ENCODE measurements at regions not wholly inside any gene's neighbourhood (a gene's known extent, or its start where the extent isn't known, plus 50 kb on each side); places are given as distances from the start of the nearest gene placed in this dataset.

DNA sequence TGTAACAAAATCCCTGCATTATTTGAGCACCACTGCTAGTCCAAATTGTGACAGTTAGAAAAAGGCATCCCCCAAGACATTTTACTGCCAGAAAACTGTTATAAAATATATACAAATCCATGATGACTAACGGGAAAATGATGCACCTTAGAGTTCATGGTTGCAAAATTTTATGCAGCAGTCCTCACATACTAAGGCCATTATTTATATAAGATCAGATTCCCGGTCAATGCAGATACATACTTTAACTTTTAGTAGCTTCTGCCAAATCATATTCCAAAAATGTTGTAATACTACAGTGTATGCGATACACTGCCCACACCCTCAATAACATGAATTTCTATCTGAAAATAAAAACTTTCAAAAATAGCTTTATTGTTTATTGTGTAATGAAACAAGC is 239.9 kb upstream of the ZNF32 start:
- no peak for DNase-seq

DNA sequence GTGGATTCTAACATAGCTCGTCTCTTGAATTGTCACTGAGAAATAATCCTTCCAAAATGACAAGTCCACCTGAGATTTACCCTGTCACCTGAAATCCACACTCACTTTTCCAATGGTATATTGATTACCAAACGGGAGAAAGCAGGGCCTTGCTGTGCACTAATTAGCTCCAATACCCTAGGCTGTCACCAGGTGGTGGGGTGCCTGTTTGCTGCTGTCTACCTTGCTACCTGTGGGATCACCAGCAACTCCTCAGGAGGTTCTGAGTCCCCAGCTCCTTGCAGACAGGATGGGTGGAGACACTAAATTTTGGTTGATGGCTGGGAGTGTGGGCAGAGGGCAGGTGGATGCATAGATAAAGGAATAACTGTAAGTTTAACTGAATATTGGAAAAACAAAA is 237.2 kb upstream of the ZNF32 start:
- DNase-seq = no peak

DNA sequence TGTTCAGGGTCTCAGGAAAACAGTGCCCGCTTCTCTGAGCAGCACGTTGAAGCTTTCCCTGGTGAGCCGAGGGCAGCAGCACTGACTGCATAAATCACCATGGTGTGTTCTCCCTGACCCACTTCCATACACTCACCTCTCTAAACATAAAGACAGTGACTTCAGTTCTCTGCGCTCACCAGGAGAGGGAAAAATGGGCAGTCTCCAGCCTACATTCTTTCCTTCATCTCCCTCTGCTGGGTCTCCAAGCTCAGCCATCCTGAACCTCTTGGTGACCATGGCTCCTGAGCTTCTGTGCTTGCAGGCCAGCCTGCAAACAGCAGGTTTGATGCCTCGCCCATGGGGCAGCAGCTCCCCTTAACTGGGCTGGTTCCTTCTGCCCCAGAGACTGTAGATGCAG is 236.6 kb upstream of the ZNF32 start:
- no peak for DNase-seq

DNA sequence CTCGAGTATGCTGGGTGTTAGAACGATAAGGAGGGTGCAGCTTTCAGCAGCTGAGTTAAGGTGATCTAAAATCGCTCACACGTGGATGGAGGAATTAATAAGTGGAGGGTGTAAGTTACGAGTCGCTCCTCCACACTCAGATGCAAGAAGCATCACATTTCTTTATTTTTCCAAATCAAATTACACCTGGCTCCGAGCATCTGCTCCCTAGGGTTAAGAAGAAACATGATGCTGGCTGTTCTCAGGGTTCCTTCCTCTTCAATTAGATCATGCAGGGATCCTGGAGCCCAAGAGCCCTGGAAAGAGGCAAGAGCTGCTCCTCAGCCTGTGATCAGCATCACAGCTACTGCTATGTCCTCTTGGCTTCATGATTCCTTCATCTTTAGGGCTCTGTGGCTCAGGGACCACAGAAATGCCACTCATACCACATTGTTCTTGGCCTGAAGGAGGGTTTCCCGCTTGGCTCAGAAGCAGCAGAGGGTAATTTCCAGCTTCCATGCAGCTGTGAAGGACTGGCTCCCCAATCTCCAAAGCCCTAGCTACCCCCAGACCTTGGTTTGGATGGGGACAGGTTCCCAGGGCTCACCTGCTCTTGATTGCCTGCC is 235.9 kb upstream of the ZNF32 start:
- no peak for DNase-seq

DNA sequence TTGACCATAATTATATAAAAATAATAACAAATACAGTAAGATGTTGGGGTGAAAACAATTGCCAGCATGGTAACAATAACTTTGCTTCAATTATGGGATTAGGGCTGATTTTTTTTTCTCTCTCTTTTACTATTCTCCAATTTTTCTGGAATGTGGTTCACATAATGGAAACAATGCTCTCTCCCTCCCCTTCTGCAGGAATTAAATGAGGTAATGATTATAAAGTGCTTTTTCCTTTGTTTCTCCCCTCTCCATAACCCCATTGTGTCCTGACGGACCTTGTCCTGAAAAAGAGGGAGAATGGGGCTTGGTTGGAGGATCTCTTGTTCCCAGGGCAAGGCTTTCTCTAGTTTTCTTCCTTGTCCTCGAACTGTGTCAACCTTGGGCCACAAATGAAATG is 234.0 kb upstream of the ZNF32 start:
- DNase-seq = no peak

DNA sequence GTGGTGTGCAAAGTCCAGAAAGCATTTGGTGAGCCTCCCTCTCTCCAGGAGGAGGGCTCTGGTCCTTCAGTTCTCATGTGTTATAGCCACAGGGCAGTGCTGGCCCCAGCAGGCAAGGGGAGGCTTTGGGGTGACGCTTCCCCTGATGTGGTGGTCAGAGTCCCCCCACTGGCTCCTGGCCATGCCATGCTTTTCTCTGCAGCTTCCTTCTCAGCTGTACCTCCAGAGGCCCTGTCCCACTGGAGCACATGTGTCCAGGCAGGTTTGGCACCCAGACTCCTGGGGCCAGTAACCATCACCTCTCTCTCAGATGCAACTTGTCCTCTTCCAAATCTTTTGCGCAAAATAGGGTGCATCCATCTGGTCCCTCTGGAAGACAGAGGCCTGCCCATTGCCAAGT is 233.0 kb upstream of the ZNF32 start:
- no peak for DNase-seq

DNA sequence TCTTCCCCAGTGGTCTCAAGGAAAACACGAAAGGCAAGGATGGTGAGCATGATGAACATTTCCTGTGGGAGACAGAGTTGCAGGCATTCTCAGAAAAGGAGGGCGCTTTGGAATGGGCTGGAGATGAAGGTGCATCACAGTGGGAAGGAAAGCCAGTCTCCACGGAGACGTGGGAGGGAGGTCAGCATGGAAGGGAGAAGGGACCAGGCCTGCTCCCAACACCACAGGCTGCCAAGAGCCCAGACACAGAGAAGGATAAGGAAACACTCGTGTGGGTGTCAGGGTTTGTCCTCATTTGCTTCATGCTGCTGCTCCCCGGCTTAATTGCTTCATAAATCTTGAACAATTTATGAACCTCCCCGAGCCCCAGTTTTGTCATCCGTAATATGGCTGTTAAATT is 231.5 kb upstream of the ZNF32 start:
- no peak for DNase-seq

DNA sequence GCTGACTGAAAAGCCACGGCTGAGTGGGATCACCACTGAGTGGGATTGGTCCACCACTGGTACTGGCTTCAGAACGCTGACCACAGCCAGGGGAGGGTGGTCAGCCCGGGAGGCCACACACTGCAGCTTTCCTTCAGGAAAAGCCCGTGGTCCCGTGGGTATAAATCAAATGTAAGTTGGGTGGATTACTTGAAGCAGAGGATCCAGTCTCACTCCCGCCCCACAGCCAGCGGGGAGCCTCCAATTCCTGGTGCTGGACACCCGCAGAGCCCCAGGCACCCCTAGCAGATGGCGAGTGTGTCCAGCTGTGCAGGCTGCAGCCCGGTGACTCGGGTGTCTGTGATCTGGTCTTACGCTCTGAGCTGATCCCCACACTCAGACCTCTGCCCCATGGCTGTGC is 231.1 kb upstream of the ZNF32 start:
- DNase-seq = no peak

DNA sequence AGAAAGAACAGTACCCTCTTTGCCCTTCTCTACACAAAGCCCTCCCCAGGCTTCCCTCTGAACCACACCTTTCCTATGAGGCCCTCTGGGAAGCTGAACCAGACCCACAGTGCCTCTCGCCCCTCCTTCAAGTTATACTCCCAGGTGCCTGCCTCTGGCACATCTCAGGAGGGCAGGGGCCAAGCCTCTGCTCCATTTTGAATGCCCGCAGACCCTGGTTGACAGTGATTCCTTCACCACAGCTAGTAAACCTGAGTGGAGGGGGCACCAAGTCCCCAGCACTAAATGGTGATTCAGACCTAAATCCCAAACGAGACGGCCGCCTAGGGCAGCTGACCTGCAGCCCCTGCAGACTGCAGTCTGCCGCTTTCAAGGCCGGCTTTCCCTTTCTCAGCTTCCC is 230.5 kb upstream of the ZNF32 start:
- DNase-seq = no peak

DNA sequence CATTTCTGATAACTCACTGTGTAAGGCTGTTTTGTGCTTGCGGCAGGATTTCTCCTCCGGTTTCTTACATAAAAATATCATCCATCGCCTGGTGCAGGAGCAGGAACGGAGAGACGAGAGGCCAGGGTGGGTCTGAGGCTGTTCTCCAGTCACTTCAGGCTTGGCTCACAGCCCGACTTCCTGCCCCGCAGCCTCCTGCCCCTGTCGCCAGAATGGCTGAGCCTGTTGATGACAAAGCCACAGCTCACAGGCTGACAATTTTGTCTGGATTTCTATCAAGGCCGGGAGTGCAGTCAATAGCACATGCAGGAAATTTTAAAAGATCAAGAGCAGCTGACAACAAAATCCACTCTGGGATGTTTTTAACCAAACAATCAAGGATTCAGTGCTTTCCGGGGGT is 229.7 kb upstream of the ZNF32 start:
- no peak for DNase-seq

DNA sequence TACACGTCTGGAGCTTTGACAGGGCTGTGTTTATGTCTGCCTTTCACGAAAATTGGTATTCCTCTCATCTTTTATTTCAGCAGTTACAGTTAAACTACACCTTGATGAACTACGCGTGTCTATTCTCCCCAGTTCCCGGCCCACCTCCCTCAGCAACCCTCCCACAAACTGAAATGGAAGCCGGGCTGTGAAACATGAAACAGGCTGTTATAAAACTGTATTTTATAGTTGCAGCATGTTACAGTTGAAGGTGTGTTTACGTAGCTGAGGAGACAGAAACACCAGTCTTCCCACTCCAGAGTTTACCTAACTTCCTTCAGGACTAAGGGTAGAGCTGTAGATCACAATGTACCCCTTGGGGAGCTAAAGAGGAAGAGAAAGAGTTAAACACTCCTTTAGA is 228.3 kb upstream of the ZNF32 start:
- DNase-seq = no peak

DNA sequence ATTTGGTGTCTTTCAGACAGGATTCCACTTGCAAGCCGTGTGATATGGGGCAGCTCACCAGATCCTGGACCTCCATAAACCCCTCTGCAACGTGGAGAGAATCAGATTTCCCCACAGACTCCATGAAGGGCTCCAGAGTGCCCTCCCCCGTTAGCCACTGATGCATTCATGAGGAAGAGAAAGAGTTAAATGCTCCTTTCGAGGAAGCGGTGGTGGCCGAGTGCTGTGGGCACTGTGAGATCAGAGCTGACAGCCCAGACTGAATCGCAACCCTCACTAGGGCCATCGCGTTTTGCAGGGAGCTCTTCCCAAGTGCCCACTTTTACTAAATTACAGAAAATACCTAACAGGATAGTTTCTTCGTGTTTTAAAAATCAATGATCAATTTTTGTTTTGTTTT is 226.3 kb upstream of the ZNF32 start:
- DNase-seq = no peak

DNA sequence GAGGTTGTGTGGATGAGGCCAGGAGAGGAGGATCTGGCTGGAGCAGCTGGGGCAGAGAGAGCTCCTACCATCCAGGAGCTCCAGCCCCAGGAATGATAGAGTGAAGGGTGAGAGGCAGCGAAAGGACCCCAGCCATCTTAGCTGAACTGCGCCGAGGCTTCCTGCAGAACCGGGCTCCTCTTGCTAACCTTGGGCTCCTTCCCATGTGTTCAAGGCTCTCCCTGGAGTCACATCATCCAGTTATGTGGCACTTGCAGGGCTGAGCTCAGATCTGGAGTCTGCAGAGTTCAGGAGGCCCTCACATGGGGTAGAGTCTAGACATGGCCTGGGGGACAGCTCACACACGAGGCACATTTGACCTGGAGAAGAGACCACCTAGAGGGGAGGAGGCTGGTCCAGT is 225.0 kb upstream of the ZNF32 start:
- DNase-seq = no peak

DNA sequence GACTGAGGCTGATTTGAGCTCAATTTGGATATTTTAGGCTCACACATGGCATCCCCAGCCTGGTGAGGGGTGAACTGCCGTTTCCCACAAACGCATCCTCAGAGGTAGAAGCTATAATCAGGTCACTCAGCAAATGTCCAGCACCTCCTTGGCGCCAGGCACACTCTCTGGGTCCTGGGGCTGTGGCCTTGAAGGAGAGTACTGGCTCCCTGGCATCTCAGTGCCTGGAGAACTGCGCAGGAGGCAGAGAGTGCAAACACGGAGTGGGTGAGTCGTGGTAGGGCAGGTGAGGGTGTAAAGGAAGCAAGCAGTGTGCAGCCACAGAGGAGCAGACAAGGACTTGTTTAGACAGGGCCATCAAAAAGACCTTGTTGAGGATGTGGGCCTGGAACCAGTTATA is 224.0 kb upstream of the ZNF32 start:
- DNase-seq = no peak

DNA sequence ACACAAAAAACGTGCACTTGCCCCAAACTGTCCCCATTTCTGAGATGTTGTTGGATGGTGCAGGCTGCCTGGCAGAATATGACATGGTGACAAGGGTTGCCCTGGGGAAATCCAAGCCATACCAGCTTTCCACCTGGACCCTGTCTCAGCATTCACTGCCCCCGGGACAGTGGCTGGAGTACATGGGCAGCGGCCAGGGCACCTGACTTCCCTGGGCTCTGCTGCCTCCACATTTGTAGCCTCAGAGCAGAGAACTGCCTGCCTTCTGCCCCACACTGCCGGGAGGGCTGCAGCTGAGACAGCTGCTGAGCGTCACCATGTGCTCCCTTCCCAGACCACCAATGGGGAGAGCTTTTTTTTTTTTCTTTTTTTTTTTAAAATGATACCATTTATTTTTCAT is 222.9 kb upstream of the ZNF32 start:
- DNase-seq = no peak

DNA sequence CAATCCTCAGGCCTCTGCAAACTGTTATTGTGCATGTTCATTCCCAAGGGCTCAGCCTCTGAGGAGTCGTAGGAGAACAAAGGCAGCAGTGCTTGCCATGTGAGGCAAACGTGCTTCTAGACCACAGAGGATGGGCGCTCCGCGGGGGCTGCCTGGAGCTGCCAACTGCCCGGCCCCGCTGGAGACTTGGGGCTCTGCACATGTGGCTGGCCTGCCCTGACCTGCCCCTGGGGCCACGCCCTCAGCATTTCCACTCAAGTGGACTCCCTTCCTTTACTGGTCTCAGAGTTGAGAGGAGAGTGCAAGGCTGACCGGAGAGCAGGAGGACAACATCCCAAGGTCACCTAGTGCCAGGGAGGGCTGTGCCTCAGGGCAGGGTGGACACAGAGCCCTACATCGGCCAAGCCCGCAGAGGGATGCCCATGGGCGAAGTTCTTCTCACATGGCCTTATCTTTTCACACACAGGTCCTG is 222.3 kb upstream of the ZNF32 start:
- DNase-seq = no peak

DNA sequence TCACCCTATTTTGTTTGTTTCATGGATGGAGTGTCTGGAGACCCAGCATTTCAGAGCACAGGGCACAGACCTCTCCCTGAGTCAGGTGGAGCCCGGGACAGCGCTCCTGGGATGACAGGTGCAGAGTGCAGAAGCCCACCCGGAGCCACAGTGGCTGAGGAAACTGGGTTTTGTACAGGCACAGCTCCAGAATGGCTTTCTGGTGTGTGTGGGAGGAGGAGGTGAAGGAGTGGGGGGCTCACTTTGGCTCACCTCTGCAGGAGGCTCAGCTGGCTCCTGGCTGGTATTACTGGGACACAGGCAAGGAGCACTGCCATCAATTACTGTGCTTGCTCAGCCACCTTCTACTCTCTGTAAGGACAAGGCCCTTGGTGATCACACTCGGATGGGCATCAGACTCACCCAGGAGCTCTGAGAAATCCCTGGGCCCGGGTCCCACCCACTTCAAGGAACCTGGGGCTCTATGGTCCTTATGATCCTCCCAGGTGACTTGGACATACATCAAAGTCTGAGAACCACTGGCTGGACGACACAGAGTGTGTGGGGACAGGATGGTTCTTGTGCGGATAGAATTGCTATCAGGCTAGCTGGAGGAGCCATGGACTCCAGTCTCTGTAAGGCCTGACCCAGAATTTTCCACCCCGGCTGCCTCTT is 221.1 kb upstream of the ZNF32 start:
- no peak for DNase-seq

DNA sequence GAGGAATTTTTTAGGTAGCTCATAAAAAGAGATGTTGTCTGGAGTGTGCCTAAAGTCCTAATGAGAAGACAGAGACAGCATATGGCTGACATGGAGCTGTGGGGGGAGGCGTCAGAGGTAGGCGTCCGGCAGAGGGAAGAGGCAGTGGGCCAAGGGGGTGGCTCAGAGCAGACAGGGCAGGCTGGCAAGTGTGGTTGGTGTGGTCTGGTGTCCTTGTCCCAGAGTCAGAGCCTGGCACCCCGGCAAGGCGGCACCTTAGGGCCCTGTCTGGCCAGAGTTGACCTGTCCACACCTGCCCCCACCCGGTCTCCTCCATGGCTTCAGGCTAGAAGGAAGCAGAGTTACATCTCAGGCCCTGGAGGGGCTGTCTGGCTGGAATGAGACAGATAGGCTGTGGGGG is 220.3 kb upstream of the ZNF32 start:
- DNase-seq = no peak

DNA sequence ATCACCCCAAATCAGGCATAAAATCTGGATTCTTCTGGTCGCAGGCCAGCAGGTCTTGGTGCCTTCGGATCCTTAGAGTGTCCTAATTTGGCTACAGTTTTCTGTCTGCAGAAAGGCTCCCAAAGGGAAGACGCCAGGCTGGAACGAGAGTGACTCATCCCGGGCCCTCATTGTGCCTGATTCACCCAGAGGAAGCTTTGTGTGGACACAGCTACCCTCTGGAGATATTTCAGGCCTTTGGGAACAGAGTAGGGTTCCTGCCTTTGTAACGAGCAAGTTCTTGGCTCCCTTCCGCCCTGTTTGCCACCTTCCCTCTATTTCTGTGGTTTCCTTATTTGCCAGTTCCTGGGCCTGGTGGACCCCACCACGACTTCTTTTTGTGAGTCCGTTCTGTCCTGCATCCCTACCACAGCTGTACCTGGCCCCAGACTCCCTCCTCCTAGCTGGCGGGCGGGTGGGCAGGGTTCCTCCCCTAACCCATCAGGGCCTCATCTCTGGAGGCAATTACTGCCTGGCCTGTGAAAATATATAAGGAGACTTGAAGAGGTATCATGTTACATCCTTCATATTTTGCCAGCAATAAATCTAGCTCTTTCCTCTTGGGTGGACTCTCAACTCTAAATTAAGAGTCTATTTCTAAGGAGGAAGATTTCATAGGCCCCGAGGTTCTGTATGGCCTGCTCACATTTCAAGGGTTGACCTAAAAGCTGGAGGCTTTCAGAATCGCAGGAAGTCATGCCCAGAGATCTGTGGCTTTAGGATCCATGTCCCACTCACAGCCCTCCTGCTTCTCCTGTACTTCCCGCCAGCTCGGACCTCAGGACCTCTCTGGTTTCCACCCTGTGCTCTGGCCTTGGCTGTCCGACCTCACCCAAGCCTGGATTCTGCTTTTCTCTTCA is 219.2 kb upstream of the ZNF32 start:
- no peak for DNase-seq

DNA sequence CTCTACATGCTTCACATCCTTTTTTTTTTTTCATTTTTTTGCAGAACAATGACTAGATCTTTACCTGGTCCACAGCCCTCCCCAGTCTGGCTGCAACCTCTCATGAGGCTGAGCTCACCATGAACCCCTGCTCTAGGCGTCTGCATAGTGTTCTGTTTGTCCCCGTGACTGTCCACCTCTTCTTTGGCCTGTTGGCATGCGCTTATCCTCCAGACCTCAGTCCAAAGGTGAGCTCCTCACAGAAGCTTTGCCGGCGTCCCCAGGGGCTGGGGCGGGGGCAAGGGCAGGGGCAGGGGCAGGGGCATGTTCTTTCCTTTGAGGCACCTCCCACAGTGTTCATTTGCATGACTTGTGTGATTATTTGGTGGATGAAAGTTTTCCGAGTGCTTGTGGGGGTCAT is 218.4 kb upstream of the ZNF32 start:
- no peak for DNase-seq

DNA sequence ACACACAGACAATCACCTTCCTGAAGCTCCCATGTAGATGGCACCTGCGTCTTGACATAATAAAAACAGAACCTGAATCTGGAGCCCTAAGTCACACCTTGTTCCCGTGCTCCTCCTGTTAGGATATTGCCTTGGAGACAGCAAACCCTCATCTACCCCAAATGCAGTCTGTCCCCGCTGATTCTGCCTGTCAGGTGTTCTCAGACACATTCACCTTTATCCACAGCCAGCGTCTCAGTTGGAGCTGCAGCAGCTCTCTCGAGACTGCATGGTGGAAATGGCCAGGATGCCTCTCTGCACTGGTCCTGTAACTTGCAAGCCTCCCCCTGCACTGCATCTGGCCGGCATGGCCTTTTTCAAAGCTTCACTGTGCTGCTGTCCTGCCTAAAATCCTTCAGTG is 218.0 kb upstream of the ZNF32 start:
- no peak for DNase-seq

DNA sequence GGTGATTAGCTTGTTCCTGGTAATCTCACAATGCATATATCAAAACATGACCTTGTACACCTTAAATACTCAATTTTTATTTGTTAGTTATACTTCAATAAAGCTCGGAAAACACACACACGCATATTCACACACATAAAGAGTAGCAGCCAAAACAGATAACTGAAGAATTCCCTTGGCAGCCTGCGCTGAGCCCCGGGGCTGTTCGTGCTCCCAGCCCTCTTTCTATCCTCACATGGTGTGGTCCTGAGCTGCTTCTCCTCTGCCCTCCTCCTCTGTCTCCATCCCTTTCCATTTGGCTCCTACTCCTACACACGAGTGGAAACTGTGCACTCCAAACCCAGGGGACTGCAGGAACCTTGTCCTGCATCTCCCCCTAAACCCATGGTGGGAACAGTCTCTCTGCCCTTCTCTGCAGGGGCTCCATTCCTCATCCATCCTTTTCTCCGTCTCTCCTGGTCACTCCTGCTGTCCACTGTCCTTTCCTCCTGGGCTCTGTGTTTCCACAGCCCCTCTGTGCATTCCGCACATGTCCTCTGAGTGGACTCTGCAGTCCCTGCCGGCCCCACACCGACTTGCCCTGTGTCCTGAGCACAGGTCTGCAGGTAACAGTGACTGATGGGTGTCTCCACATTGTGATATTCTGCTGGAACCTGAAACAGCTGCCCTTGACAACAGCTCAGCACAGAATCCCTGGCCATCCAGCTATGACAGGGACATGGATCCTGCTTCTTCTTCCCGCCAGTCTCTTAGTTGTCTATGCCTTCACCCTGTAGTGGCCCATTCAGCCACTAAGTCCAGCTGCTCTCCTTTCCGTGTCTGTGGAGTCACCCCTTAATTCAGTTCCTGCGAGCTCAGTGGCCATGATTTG is 216.8 kb upstream of the ZNF32 start:
- DNase-seq = no peak

DNA sequence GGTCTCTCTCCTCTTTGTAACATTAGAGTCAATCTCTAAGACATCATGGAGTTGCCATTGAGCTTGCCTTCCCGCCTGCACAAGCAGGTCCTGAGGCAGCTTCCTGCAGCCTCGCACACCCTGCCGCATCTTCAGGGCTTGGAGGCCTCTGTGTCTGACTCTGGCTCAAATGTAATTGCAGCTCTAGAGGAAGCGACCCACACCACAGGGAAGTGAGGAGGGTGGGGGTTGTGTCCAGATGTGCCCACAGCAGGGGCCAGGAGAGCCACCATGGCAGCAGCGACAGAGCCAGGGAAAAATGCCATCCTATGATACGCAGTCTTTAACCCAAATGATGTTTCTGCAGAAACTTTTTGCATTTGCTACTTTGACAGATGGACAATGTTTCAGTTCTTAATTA is 216.0 kb upstream of the ZNF32 start:
- no peak for DNase-seq

Measured in CD4-positive, alpha-beta T cell treated with Interleukin-17A for 4 hours (primary cell).